Loucy (cell line): ENCODE measurements at regions not wholly inside any gene's neighbourhood (a gene's known extent, or its start where the extent isn't known, plus 50 kb on each side); places are given as distances from the start of the nearest gene placed in this dataset.

Experiments
- H2AFZ ChIP-seq: fragments of 200-600 bp; sonication (generic); 2 replicates; pipeline ENCODE4 v1.6.0; 2016; ENCODE audit warnings: antibody characterized with exemption, mild to moderate bottlenecking, low read length, moderate library complexity
- H3F3A ChIP-seq: fragments of 200-600 bp; 2 replicates; pipeline ENCODE4 v1.6.0; 2016; ENCODE audit warnings: antibody characterized with exemption, low read depth, mild to moderate bottlenecking
- H3K27me3 ChIP-seq: fragments of 200-600 bp; sonication (generic); 2 replicates; pipeline ENCODE4 v1.6.1; 2014; ENCODE audit warnings: low read length, mild to moderate bottlenecking; ENCODE audit not compliant: insufficient read depth, poor library complexity, severe bottlenecking
- H3K36me3 ChIP-seq: fragments of 200-600 bp; sonication (generic); 2 replicates; pipeline ENCODE4 v1.6.1; 2016; ENCODE audit warnings: low read length; ENCODE audit not compliant: insufficient read depth
- H3K4me1 ChIP-seq: fragments of 200-600 bp; sonication (generic); 2 replicates; pipeline ENCODE4 v1.5.1; 2014; ENCODE audit warnings: low read length, mild to moderate bottlenecking; ENCODE audit not compliant: insufficient read depth, poor library complexity, severe bottlenecking
- H3K4me2 ChIP-seq: fragments of 200-600 bp; sonication (generic); 2 replicates; pipeline ENCODE4 v1.6.0; 2014; ENCODE audit warnings: antibody characterized with exemption, low read length, low read depth, mild to moderate bottlenecking; ENCODE audit not compliant: poor library complexity, severe bottlenecking
- H3K4me3 ChIP-seq: fragments of 200-600 bp; sonication (generic); 2 replicates; pipeline ENCODE4 v1.5.1; 2014; ENCODE audit warnings: low read length, mild to moderate bottlenecking, mixed read lengths; ENCODE audit not compliant: poor library complexity, severe bottlenecking
- H3K79me2 ChIP-seq: fragments of 200-600 bp; sonication (generic); 2 replicates; pipeline ENCODE4 v1.6.1; 2014; ENCODE audit warnings: low read length; ENCODE audit not compliant: insufficient read depth
- H3K9ac ChIP-seq: fragments of 200-600 bp; sonication (generic); 2 replicates; pipeline ENCODE4 v1.6.0; 2014; ENCODE audit warnings: mild to moderate bottlenecking, low read depth, low read length, moderate library complexity; ENCODE audit not compliant: poor library complexity, severe bottlenecking
- H3K9me2 ChIP-seq: fragments of 200-600 bp; sonication (generic); replicated peaks from 2 replicates; pipeline ENCODE4 v1.6.1; 2016; ENCODE audit warnings: low read depth, low read length, mixed read lengths
- H3K9me3 ChIP-seq: fragments of 200-600 bp; sonication (generic); 2 replicates; pipeline ENCODE4 v1.6.1; 2014; ENCODE audit warnings: mild to moderate bottlenecking, antibody characterized with exemption, low read length, low read depth; ENCODE audit not compliant: insufficient read depth
- H4K20me1 ChIP-seq: fragments of 200-600 bp; sonication (generic); 2 replicates; pipeline ENCODE4 v1.6.0; 2014; ENCODE audit warnings: antibody characterized with exemption, low read length, mild to moderate bottlenecking; ENCODE audit not compliant: insufficient read depth, poor library complexity, severe bottlenecking
- CTCF ChIP-seq: fragments of 200-600 bp; sonication (generic); conservative IDR thresholded peaks from 2 replicates; pipeline ENCODE4 v1.5.1; 2014; ENCODE audit warnings: mild to moderate bottlenecking, antibody characterized with exemption, low read length
- EZH2phosphoT487 ChIP-seq: fragments of 200-600 bp; IDR thresholded peaks from 2 replicates; pipeline ENCODE4 v1.6.1; 2018; ENCODE audit warnings: antibody characterized with exemption, mild to moderate bottlenecking, moderate library complexity, borderline replicate concordance

DNA sequence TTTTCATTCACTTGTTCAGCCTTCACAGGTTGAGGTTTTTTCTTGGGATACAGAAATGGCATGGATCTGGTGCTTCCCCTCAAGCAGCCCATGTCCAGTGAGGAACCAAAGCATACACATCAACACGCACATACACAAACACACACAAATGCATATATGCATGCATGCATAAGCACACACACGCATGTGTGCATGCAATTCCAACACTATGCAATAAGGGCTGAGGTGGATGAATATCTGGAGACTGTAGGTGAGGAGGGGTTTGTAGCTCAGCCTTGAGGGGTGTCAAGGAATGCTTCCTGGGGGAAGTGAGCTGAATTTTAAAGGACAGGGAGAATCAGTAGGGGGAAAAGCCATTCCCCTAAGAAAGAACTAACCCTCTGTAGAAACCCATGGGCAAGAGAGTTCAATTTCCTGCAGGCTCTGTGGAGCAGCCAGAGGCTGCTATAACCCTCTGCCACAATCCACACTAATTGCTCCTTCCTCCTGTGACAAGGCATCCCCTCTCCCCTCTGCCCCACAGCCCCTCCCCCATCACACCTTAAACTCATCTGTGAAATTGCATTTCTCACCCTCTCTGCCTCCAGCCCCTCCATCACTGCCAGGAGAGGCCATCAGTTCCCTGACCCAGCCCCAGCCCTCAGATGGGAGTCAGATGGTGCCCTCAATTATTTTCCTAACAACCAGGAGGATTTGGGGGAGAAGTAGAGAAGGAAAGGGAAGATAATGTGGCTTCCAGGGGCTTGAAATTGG is 316.4 kb downstream of the RPS24 start:
- H3K36me3 ChIP-seq, result no peaks in the 10 kb centered on the region
- no peak for TF ChIP-seq EZH2phosphoT487
- no peak for TF ChIP-seq CTCF
- H3K4me1 ChIP-seq, result no peaks in the 10 kb centered on the region
- no peak overlapping the region for H2AFZ ChIP-seq
- H3F3A ChIP-seq, result no peaks in the 10 kb centered on the region
- H3K4me2 ChIP-seq, result no peak overlapping the region
- no peak overlapping the region for H3K4me3 ChIP-seq
- H3K9me2 ChIP-seq, result no peaks in the 10 kb centered on the region
- H3K9ac ChIP-seq, result no peak overlapping the region
- H3K27me3 ChIP-seq, result no peaks in the 10 kb centered on the region
- no peaks in the 10 kb centered on the region for H3K79me2 ChIP-seq
- H3K9me3 ChIP-seq, result no peaks in the 10 kb centered on the region
- no peaks in the 10 kb centered on the region for H4K20me1 ChIP-seq

- no peaks in the 10 kb centered on the region for H3F3A ChIP-seq
- no peaks in the 10 kb centered on the region for H4K20me1 ChIP-seq
- no peak overlapping the region for H3K4me3 ChIP-seq
- no peak overlapping the region for H2AFZ ChIP-seq
- H3K27me3 ChIP-seq, result no peaks in the 10 kb centered on the region
- H3K9me3 ChIP-seq, result no peaks in the 10 kb centered on the region
- H3K79me2 ChIP-seq, result no peaks in the 10 kb centered on the region
- no peaks in the 10 kb centered on the region for H3K9me2 ChIP-seq
- H3K9ac ChIP-seq, result no peak overlapping the region
- no peaks in the 10 kb centered on the region for H3K36me3 ChIP-seq
- no peak for TF ChIP-seq CTCF
- TF ChIP-seq EZH2phosphoT487, result no peak
- H3K4me1 ChIP-seq, result peaks cover 3% of the 10 kb centered on the region
- no peak overlapping the region for H3K4me2 ChIP-seq
These were observed 317.6 kb downstream of the RPS24 start for GRCh38 chr10:78351283-78351682.

GRCh38 chr10:78351809-78352208 is 318.1 kb downstream of the RPS24 start:
- Histone ChIP-seq H3K9me2 (no peaks in the 10 kb centered on the region), H3F3A (no peaks in the 10 kb centered on the region), H3K4me1 (peaks cover 3% of the 10 kb centered on the region), H3K4me3 (no peak overlapping the region), H4K20me1 (no peaks in the 10 kb centered on the region), H3K27me3 (no peaks in the 10 kb centered on the region), H3K79me2 (no peaks in the 10 kb centered on the region), H3K36me3 (no peaks in the 10 kb centered on the region), H3K9ac (no peak overlapping the region), H3K4me2 (no peak overlapping the region), H2AFZ (no peak overlapping the region), H3K9me3 (no peaks in the 10 kb centered on the region)
- TF ChIP-seq CTCF, result no peak
- no peak for TF ChIP-seq EZH2phosphoT487
